SU-DHL-6 (cell line): ENCODE measurements at regions not wholly inside any gene's neighbourhood (a gene's known extent, or its start where the extent isn't known, plus 50 kb on each side); places are given as distances from the start of the nearest gene placed in this dataset.

Experiments used
- H2AFZ ChIP-seq: fragments of 200-600 bp; sonication (generic); 2 replicates; pipeline ENCODE4 v1.6.1; 2014; ENCODE audit warnings: low read depth, mild to moderate bottlenecking, moderate library complexity, mixed read lengths, antibody characterized with exemption, low read length; ENCODE audit not compliant: severe bottlenecking
- H3F3A ChIP-seq: fragments of 200-600 bp; shearing (Covaris generic); 2 replicates; pipeline ENCODE4 v1.6.0; 2016; ENCODE audit warnings: antibody characterized with exemption, mild to moderate bottlenecking; ENCODE audit not compliant: insufficient read depth
- H3K27ac ChIP-seq: fragments of 200-600 bp; sonication (generic); 2 replicates; pipeline ENCODE4 v1.5.1; 2016; ENCODE audit warnings: low read depth, mild to moderate bottlenecking, low read length, moderate library complexity, mixed read lengths
- H3K27me3 ChIP-seq: fragments of 200-600 bp; sonication (generic), shearing (Covaris generic); 2 replicates; pipeline ENCODE4 v1.6.0; 2014; ENCODE audit warnings: mild to moderate bottlenecking, low read length
- H3K36me3 ChIP-seq: fragments of 200-600 bp; sonication (generic); 2 replicates; pipeline ENCODE4 v1.6.1; 2014; ENCODE audit warnings: mild to moderate bottlenecking, low read length, mixed read lengths
- H3K4me2 ChIP-seq: fragments of 300-600, 200-600 bp; shearing (Covaris generic), sonication (generic); 2 replicates; pipeline ENCODE4 v1.6.0; 2014; ENCODE audit warnings: low read length, low read depth, mild to moderate bottlenecking; ENCODE audit not compliant: poor library complexity, severe bottlenecking
- H3K4me3 ChIP-seq: fragments of 200-600 bp; sonication (generic); 2 replicates; pipeline ENCODE4 v1.5.1; 2014; ENCODE audit warnings: antibody characterized with exemption, low read length, mild to moderate bottlenecking, mixed read lengths; ENCODE audit not compliant: insufficient read depth, poor library complexity, severe bottlenecking
- H3K79me2 ChIP-seq: fragments of 200-600 bp; sonication (generic); 2 replicates; pipeline ENCODE4 v1.6.1; 2014; ENCODE audit warnings: mild to moderate bottlenecking, low read length, moderate library complexity; ENCODE audit not compliant: insufficient read depth
- H3K9ac ChIP-seq: fragments of 200-600 bp; sonication (generic); 2 replicates; pipeline ENCODE4 v1.7.0; 2014; ENCODE audit warnings: mild to moderate bottlenecking, low read length
- H3K9me2 ChIP-seq: fragments of 200-600 bp; sonication (generic); replicated peaks from 2 replicates; pipeline ENCODE4 v1.6.1; 2014; ENCODE audit warnings: low read length; ENCODE audit not compliant: insufficient read depth
- H3K9me3 ChIP-seq: fragments of 200-600 bp; sonication (generic); 2 replicates; pipeline ENCODE4 v1.6.1; 2014; ENCODE audit warnings: low read length, mixed read lengths; ENCODE audit not compliant: insufficient read depth
- H4K20me1 ChIP-seq: fragments of 200-600 bp; sonication (generic); 2 replicates; pipeline ENCODE4 v1.6.1; 2014; ENCODE audit warnings: low read depth, mild to moderate bottlenecking, antibody characterized with exemption, low read length, moderate library complexity, mixed read lengths
- CTCF ChIP-seq: fragments of 200-600 bp; sonication (generic); IDR thresholded peaks from one replicate; pipeline ENCODE4 v1.5.1; 2017; ENCODE audit warnings: antibody characterized with exemption, mild to moderate bottlenecking, low read length, moderate library complexity; ENCODE audit not compliant: insufficient read depth, poor library complexity, severe bottlenecking
- EZH2phosphoT487 ChIP-seq: fragments of 200-600 bp; sonication (generic), shearing (Covaris generic); conservative IDR thresholded peaks from 2 replicates; pipeline ENCODE4 v1.6.1; 2018; ENCODE audit warnings: mild to moderate bottlenecking, antibody characterized with exemption, low read length, moderate library complexity, mixed read lengths

GRCh38 chr14:76677534-76678145 lies 83.6 kb upstream of the VASH1 start:
- H3K4me3 ChIP-seq, result no peak overlapping the region
- no peaks in the 10 kb centered on the region; the same call in 1 of the 2 replicates for H3K36me3 ChIP-seq
- H3K79me2 ChIP-seq, result no peaks in the 10 kb centered on the region
- no peaks in the 10 kb centered on the region for H3K9me2 ChIP-seq
- no peak overlapping the region for H2AFZ ChIP-seq
- TF ChIP-seq EZH2phosphoT487 (no peak), CTCF (no peak)
- no peak overlapping the region for H3K4me2 ChIP-seq
- no peaks in the 10 kb centered on the region for H4K20me1 ChIP-seq
- H3K27me3 ChIP-seq, result no peaks in the 10 kb centered on the region
- no peak overlapping the region for H3K9ac ChIP-seq
- H3F3A ChIP-seq, result no peaks in the 10 kb centered on the region
- no peak overlapping the region for H3K27ac ChIP-seq
- H3K9me3 ChIP-seq, result no peaks in the 10 kb centered on the region

- Histone ChIP-seq H3K27ac (no peak overlapping the region), H3K9ac (no peak overlapping the region), H3K9me3 (no peaks in the 10 kb centered on the region), H3K27me3 (no peaks in the 10 kb centered on the region), H4K20me1 (no peaks in the 10 kb centered on the region), H3K4me2 (no peak overlapping the region), H3K9me2 (no peaks in the 10 kb centered on the region), H3K4me3 (no peak overlapping the region), H3K79me2 (no peaks in the 10 kb centered on the region), H3K36me3 (no peaks in the 10 kb centered on the region; the same call in 1 of the 2 replicates), H3F3A (no peaks in the 10 kb centered on the region), H2AFZ (no peak overlapping the region)
- TF ChIP-seq EZH2phosphoT487, result no peak
- TF ChIP-seq CTCF, result no peak
Measured at GRCh38 chr14:76678244-76678800, 82.9 kb upstream of the VASH1 start.

GRCh38 chr14:76682367-76682766 lies 78.9 kb upstream of the VASH1 start:
- Histone ChIP-seq H3K4me2 (no peak overlapping the region), H3K27ac (no peak overlapping the region), H3K9me3 (no peaks in the 10 kb centered on the region), H3K79me2 (no peaks in the 10 kb centered on the region), H3K9ac (no peak overlapping the region), H3K27me3 (no peaks in the 10 kb centered on the region), H3K36me3 (no peaks in the 10 kb centered on the region; the same call in 1 of the 2 replicates), H3K9me2 (no peaks in the 10 kb centered on the region), H3K4me3 (no peak overlapping the region), H4K20me1 (no peaks in the 10 kb centered on the region), H2AFZ (no peak overlapping the region), H3F3A (no peaks in the 10 kb centered on the region)
- TF ChIP-seq EZH2phosphoT487, result no peak
- TF ChIP-seq CTCF, result no peak
